Stimulated activated CD4-positive, alpha-beta T cell treated with anti-CD3 and anti-CD28 coated beads, Interleukin-15, amount 100 ng/mL, for 24 hours (primary cell): ENCODE measurements at regions not wholly inside any gene's neighbourhood (a gene's known extent, or its start where the extent isn't known, plus 50 kb on each side); places are given as distances from the start of the nearest gene placed in this dataset.
"Not testable (repeated sequence)": the region's sequence is repeated elsewhere in the genome, so short reads cannot be mapped to it uniquely, and the experiment has no call there.

Experiments
- DNase-seq: peaks from one replicate; pipeline ENCODE4 v3.0.0-alpha.2; 2020

DNA sequence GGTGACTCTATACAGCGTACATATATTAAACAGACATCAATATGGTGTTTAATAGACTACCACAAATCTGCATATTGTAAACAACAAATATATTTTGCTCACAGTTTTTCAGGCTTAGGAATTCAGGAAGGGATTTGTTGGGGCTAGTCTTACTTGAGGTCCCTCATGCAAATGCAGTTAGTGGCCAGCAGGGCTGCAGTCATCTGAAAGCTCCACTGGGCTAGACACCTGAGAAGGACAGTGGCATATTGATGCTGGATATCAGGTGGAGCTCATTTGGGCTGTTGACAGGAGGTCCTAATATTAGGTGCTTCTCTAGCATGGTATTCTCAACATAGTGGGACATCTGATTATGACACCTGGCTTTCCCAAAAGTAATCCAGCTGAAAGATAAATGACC, 493.8 kb upstream of the PABPC4L start:
- no peak for DNase-seq

GRCh38 chr4:134691915-134692314, 490.3 kb upstream of the PABPC4L start:
- DNase-seq: no peak

DNA sequence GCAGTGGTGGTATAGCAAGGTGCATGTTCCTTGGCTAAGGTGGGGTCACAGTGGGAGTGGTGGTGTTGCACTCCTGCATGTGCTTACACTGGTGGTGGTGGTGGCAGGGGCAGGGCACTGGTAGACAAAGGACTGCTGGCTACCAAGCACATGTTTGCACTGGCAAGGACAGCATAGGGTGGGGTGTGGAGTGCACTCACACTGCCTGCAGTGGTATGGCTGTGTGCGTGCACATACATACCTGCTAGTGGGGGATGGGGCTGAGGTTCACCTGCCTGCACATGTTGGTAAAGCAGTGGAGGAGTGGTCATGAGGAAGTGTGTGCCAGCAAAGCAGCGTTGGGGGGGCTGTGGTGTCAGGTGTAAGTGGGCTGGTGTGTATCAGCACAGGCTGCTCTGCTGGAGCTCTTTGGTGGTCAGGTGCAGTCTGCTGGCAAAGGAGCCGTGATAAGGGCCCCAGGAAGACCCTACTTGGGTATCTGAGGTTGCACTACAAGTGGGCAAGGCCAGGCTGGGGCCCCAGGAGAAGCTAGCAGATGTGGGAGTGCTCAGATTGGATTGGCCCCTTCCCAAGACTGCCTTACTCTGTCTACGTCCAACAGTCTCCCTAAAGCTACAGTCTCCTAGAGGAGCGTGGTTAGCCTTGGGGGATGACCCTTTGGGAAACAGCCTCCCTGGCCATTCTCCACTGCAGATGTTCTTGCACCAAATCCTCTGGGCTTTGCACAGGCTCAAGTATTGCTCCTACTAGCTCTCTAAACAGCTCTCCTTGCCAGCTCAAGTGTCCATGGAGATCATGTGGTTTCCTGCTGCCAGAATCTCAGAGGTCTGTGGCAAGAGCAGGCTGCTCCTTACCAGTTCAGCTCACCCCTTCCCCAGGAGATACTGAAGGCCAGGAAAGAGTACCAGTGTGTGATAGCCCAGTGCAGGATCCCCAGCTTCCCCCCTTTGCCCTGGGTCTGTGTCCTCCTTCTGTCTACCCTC, 486.3 kb upstream of the PABPC4L start:
- no peak for DNase-seq

GRCh38 chr4:134677209-134677814, 475.7 kb upstream of the PABPC4L start:
- no peak for DNase-seq

GRCh38 chr4:134668237-134668636, 466.6 kb upstream of the PABPC4L start:
- DNase-seq: no peak

DNA sequence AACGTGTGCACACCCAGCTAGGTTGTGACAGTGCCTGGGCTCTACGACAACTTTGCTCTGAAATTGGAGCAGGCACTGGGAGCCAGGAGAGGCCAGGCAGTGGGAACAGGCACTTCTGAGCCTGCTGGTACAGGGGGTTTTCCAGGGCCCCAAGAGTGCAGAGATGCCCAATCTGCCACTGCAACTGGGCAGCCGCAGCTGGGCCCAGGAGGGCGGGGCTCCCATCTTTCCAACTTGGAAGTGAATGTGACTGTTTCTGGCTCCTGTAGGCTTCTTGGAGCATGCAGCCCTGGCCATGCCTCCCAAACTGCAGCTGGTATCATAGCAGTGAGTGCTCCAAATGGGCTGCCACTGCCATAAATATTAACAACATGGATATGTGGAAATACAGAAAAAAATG, 465.1 kb upstream of the PABPC4L start:
- no peak for DNase-seq

DNA sequence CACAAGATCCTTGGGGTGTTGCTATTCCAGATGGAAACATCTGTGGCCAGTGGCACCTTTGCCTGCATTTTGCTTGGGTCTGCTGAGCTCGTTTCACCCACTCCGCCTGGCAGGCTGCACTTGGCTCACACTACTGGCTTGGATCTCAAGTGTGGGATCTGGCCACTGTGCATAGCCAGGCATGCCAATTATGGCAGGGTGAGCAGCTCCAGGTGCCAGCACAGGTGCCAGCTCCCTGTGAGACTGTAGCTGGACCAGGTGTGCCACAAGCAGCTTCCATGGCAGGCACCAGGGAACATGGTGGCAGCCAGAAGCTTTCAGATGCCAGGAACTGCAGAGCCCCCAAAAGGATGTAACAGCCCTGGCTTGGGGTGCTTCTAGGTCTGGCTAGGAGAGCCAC, 463.8 kb upstream of the PABPC4L start:
- no peak for DNase-seq

- DNase-seq: no peak
Measured at GRCh38 chr4:134663742-134664141, 462.2 kb upstream of the PABPC4L start.

DNA sequence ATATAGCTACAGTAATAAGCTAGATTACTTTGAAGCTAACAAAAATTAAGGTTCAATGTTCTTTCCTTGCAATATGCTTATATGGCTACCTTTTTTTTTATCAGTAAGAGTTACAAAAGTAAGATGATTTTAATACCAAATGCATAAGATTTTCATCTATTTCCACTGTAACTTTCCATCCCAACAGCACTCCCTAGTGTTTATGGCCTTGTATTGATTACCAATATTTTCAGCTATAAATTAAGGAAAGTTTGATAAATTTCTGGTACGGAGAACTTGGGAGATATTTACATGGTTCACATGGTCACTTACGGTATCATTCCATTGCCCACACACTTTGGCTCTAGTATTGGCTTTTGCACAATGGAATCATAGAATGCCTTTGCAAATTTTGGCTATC, 448.9 kb upstream of the PABPC4L start:
- no peak for DNase-seq

DNA sequence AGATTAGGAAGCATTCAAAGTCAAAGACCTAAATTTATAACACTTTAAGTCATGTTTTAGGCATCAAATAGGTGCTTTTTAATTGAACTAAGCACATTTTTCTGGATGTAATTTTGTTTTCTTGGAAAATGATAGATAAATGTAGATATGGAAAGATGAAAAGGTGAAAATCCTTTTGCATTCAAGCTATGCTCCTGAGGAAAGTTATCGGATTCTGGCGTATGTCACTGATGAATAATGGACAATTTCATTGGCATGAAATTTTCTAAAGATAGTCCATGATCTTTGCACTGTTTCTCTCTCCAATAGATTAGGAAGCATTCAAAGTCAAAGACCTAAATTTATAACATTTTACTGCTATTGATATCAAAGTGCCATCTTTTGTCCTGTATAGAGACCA, 444.2 kb upstream of the PABPC4L start:
- DNase-seq: no peak

DNA sequence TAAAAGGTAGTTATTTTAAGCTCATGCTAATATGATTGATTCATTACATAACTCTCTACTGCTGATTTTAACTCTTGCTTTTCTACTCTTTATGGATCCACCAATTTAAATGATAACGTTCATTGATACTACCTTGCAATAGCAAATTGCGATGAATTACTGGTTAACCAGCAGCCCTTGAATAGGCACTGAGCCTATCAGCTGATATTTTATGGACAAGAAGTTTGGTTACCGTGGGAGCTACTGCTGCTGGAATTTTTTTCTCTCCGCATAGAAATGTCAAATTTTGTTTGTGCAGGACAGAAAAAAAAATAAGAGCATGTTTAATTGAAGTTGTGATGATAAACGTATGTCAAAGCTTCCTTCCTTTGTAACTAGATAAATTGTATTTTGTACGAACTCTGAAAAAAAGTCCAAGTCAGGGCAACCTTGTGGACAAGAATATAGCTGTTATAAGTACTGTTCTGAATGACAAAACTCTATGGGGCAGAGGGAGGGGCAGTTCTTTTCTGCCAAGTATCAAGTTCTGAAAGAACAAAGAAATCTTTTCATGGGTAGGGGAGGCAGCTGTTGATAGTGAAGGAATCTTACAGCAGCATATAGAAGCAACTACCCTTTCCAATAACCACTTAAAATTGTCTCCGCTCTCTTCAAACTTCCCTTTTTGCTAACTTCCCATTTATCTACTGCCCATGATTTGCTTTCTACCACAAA, 434.9 kb upstream of the PABPC4L start:
- no peak for DNase-seq

- DNase-seq: no peak
Measured at GRCh38 chr4:134634301-134634700, 432.7 kb upstream of the PABPC4L start.

DNA sequence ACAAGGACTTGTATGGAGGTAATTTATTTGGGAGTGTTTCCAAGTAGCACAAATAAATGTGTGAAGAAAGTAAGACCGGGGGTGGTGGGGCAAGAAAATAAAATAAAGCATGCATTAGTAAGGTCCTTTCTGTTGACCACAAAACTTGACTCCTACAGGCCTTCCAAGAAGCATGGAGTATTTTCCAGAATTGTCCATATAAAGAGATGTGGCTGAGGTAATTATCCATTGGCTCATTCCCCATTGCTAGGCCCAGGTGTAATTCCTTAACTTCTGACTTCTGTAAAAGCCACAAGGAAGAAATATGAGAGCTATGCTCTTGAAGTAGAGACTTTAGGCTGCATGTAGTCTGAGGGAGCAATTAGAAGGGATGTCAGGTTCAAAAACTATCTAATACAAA, 430.5 kb upstream of the PABPC4L start:
- no peak for DNase-seq

DNA sequence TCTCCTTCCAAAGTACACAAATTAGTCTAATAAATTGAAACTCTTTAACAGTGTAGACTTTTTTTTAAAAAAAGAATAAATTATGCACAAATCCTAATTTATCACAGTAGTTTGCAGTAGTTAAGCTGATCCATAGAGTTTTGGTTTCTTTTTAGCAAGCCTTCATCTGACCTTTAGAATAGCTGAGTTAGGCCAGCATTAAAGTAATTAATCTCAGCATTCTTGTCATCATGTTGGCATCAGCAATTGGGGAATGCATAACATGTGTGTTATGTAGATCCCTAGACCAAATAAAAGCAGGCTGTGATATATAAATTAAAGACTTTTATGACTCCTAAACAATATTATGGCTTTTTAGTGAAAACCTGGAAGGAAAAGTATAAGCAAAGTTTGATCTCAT, 426.5 kb upstream of the PABPC4L start:
- DNase-seq: no peak

- no peak for DNase-seq
Measured at GRCh38 chr4:134627366-134627765, 425.8 kb upstream of the PABPC4L start.

GRCh38 chr4:134624365-134624764, 422.8 kb upstream of the PABPC4L start:
- no peak for DNase-seq

DNA sequence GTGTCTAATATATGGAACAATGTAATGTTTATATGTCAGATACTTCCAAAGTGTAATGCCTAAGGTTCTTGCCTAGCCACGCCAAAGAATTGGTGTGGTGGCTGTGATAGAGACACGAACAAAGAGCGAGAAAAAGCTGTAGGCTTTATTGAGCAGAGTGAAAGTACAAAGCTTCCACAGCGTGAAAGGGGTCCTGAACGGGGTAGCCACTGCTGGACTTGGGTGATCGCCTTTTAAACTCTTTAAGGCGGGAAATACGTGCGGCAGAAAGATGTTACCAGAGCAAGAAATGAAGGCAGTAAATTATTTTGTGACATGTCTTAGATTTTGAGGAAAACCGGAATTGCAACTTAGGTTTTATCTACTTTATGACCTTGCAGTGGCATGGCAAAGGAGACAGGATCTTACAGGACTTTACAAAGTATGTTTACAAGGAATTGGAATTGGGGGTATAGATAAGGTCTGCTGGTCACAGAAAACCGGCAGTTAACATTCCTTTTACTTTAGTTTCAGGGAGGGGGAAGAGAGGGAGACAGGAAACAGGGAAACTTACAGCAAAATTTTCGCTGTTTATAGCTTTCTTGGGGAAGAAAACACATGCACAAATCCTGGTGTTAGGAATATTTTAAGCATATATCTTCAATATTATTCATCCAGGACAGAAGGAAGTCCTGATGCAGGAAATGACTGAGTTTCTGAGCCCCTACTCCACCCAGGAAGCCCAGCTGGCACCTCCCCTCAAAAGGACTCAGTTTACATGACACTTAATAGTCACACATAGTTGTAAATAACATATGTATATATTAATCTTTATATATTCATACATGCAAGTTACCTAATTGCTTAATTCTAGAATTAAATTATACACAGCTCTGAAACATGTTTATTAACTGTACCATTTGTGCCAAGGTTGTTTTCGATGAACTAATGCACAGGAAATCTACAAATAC, 421.3 kb upstream of the PABPC4L start:
- not testable (repeated sequence) for DNase-seq

GRCh38 chr4:134622199-134622598, 420.6 kb upstream of the PABPC4L start:
- DNase-seq: no peak

- not testable (repeated sequence) for DNase-seq
Measured at GRCh38 chr4:134621715-134622114, 420.1 kb upstream of the PABPC4L start.

- DNase-seq: no peak
Measured at GRCh38 chr4:134610956-134611355, 409.4 kb upstream of the PABPC4L start.

DNA sequence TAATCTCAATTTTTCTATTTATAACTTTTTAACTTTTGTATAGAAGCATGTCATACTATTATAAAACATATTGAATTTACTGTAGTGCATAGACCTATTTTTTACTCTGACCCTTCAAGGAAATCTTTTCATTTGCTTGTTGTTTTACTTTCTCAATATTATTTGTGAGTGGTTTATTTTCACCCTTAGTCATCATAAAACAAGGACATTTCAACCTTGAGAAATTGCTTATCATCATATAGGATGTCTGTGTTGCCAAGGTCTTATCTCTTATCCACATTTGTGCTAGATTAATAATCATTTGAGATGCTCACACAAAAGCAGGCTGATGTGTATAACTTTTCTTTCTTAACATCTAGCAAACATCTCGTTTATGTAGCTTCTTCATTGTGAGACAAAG, 408.6 kb upstream of the PABPC4L start:
- no peak for DNase-seq

GRCh38 chr4:134601706-134602105, 400.1 kb upstream of the PABPC4L start:
- DNase-seq: no peak

DNA sequence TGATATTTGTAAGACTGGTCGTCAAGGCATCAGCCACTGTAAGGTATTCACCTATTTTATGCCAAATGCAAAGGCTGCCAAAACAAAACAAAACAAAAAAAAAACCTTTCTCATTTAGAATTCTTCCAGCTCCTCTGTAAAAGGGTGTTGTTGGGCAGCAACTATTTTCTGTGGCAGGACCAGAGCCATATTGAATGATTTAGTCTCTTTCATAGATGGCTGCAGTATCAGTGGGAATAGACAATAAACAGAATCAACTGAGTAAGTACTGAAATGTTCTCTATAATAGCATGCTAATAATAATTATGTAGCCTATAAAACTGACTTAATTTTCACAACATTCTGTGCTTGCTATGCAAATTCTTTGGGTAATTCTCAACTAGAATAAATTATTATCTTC, 389.7 kb upstream of the PABPC4L start:
- DNase-seq: no peak
